HG03097 (cell line): ENCODE measurements at regions not wholly inside any gene's neighbourhood (a gene's known extent, or its start where the extent isn't known, plus 50 kb on each side); places are given as distances from the start of the nearest gene placed in this dataset.

Experiments used
- ATAC-seq: cut with Tn5 transposase; IDR thresholded peaks from one replicate; pipeline ENCODE4 v1.9.1; 2021; ENCODE audit not compliant: unreplicated experiment, low FRiP score

DNA sequence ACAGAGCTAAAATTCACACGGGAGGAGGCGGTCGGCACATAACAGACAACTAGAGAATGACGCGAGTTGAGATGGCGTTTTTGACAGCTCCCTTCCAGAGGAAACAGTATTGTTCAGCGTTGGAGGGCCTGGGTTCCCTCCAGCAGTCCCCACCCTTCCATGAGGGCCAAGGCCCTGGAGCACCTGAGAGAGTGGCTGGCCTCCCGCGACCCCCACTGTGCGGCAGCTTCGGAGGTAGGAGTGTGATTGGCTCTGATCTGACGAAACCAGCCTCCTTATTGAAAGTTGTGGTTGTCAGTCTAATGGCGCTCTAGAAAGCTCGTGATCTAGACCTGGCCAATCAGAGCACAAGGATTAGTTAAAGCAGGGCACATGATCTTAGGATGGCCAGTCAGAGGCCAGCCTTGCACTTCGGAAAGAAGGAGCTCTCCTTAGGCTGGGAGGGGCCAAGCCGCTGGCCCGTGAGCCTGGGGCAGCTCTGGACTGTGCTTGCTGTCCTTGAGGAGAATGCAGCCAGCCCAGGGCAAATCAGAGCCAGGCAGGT, 104.5 kb upstream of the CELF4 start:
- no peak for ATAC-seq

DNA sequence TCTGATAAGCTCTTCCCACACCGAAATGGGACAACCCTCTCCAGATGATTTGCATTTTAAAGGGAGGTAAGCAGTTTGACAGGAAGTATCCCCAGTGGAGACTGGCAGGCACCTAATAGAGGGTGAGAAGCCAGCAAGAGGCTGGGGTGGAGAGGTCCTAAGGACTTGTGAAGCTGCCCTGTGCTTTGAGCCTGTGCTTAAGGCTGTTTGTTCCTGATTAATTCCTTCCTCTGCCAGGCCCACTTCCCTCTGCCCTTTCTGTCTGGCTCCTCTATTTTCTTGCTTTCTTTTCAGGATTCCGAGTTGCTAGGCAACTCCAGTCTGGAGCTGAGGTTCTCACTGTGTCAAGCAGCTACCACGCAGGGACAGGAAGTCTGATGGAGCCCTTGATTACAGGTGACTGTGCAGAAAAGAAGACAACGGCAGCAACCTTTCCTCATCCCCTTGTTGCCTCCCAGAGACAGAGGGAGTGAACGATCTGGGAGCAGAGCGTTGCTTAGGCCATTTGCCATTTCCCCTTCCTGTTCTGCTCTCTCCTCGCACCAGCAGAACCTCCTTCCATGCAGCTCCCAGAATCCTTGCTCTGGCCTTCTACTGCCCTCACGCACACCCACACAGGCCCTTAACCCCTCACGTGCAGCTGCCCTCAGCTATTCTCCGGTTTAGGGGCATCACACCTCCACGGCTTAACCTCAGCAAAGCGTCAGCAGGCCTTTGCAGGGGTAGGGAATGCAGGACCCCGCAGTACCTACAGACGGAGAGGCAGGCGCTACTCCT, 103.6 kb upstream of the CELF4 start:
- no peak for ATAC-seq

DNA sequence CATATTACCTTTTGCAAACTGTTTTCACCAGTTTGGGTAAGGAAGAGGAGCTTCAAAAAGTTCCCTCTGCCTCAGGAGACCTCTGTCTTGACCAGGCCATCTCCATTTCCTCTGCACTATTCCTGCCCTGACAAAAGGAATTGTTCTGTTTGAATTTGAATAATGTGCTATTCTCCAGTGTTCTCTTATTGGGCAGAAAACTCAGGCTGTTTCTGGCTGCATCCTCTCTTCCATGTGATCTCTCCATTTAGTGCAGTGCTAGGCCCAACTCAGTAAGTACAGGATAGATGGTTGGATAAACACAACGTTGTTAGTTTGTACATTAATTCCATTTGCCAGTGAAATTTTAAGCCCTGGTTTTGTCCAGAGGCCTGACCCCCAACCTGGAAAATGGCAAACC, 102.2 kb upstream of the CELF4 start:
- ATAC-seq, result no peak

DNA sequence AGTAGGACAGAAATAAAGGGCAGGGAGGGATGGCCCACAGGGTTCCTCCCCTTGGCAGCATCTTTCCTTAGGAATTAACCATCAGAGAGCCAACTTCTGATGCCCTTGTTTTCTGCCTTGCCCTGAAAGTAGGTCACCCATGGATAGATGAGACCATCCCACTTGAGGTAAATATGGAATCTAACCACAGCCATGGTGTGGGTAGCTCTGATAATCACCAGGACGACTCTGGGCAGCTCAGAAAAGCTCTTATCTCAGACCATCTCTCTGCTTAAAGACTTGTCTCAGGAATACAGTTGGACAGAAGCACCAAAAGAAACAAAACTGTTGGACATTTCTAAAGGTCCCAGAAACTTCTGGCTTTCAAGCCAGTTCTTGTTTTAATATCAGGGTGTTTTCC, 101.4 kb upstream of the CELF4 start:
- no peak for ATAC-seq

DNA sequence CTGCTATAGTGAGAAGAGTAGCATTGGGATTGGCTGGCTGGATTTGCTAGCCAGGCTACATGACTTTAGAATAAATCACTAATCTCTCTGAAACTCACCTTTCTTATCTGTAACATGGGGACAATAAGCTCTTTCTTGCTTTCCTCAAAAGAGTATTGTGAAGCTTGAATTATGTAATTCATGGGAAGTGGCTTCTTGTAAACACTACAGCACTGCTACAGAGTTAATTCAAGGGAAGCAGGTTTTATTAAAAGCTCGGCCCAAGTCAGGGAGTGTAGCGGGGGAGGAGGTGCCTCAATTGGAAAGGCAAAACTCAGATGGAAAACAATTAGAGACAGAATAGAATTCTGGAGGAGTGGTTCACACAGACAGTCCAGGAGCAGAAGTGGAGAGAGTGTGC, 100.9 kb upstream of the CELF4 start:
- no peak for ATAC-seq

DNA sequence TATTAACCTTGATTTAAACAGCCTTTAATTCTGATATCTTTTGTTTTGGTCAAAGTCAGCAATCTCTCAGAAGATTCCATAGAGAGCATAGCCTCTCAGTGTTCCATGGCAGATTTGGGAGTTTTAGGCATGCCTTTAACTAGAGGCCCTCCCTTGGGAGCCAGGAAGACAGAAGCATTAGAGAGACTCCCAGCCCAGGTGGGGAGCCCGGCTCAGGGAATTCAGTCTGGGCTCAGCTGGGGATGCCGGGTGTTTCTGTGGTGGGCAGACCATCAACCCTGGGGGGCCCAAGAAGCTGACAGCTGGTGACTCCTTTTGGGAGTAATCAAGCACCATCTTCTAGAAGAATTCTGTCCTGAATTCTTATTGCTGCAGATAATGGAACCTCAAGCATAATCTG, 99.7 kb upstream of the CELF4 start:
- no peak for ATAC-seq

DNA sequence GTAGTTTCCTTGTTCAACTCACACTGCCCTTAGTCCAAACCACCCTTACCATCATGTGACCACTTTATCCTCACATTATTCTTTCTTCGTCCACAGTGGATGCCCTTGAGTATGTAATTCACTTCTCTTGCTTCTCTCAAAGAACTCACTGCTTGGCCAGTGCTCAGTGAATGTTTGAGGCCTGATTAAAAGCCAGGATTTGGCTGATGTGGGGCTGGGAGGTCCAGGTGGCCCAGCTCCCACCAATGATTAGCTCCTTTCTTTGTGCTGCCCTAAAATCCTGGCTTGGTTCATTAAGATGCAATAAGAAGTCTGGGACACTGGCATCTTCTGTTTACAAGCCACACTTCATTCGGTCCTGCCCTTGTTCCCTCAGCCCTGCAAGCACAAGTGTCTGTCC, 97.8 kb upstream of the CELF4 start:
- no peak for ATAC-seq

DNA sequence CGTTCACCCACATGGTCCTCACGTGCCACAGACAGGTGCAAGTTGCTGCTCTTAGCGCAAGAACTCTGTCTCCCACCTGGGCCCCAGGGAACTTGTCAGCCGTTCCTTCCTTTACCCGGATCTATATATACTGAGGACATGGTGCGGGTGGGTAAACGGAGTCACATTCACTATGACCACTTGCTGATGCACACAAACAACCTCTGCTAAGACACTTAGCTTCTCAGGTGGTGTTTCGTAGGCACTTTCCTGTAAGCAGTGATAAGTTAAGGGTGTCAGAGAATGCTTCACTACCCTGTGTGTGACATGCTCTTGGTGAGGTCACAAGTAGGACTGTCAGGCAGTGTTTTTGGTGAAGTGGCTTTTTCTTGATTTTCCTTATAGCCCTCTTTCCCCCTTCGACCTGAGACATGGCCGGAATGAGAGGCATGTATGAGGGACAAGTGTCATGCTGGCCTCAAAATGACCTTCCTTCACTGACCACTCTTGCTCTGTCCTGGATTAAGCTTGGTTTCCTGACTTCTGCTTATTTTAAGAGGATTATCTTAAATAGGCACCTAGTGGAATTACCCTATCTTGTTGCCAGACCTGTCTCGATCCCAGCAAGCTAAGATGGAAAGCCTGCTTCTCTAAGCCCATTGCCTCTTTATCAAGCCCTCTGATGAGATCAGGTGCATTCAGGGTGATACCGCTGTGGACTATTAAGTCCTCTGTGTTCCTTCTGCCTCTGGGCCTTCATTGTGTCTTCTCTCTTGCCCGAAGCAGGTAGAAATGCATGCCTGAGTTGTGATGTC, 97.1 kb upstream of the CELF4 start:
- no peak for ATAC-seq

DNA sequence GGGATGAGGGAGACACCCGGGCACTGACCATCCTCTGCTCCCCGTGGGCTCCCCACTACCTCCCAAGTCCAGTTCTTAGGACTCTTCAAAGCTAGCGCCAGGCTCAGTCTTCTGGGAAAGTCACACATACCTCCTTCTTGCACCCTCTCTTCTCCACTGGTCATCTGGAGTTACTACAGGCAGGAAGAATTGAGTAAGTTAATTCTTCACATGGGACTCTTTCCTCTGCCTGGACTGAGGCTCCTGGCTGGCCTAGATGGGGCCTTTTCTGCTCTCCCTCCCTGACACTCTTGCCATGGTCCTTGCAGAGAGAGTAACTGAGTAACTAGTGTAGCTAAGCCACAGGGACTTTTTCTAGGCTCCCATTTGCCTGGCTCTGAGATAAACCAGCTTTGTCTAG, 96.5 kb upstream of the CELF4 start:
- ATAC-seq, result no peak

DNA sequence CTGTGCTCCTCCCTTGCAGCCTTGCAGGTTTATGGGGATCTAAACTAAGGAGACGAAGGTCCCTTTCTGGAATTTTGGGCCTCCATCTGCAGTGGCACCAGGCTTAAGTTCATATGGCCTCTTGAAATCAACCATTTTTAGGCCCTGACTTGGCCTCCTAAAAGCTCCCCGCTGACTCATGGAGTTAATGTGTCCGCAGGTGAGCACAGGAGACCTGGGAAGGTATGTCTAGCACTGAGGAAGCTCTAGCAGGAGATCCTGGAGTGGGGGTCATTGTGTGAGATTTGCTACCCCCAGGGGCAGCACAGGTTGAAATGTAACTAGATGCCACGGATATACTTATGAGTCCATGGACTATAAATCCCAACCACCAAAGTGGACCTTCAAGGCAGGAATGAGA, 95.9 kb upstream of the CELF4 start:
- no peak for ATAC-seq

DNA sequence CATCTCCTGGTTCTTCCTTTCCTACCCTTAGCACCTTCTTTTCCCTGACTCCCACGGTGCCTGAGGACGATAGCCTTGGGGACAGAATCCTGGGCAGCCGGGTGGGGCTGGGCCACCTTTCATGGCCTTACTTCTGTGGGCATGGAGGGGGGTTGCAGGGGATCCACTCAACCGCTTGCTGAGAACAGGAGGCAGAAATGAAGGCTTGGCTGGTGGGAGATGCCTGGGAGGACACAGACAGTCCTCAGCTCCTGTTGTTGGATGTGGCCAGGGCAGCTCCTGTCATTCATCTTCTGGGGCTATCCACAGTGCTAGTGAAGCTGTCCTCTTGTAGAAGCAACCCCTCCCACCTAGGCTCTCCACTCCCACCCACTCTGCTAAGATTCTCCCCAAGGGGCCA, 95.5 kb upstream of the CELF4 start:
- no peak for ATAC-seq

DNA sequence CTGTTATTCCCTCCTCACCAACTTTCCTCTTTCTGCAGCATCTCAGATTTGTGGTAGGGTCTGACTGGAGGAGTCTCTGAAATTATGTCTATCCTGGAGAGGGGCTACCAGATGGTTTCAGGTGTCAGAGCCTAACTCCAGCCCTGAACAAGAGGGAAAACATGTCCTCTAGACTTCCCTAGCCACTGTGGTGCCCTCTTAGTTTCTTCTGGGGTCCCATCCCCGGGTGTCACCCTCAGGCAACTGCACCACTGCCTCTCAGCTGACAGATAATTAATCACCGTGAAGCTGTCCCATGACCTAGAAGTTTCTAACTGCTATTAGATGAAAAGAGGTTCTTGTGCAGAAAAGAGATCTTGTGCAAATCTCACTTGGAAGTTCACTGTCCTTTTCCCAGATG, 95.1 kb upstream of the CELF4 start:
- no peak for ATAC-seq

DNA sequence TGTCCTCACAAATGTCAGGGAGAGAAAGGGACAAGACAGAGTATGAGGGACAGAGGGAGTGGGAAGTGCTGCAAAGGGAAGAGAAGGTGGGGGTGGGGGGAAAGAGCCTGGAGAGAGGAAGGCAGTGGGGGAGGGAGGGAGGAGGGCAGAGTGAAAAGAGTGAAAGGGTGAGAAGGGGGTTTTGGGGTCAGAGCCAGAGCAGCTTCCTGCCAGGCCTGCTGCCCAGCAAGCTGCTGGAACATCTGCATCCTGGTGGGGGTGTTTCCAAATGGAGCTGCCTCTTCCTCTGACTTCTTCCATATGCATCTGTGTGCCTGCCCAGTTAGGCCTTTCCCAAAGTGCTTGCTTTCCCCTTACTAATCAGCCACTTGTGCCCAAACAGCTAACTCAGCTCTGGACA, 94.3 kb upstream of the CELF4 start:
- no peak for ATAC-seq

DNA sequence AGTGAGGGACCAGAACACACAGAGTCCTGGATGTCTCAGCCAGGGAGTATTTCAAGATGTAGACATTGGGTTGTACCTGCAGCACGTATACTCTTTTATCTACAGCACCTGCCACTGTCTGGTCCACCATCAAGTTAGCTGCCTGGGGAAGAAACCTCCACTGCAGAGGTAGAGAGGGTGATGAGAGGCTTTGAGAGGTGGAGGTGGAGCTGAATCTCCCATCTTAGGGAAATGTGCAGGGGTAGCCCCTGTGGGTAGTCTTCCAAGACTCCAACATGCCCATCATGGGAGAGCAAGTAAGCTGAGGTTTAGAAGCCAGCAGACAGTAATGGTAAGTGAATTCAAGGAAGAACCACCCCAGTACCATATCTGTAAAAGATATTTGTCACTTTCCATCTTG, 93.3 kb upstream of the CELF4 start:
- no peak for ATAC-seq

DNA sequence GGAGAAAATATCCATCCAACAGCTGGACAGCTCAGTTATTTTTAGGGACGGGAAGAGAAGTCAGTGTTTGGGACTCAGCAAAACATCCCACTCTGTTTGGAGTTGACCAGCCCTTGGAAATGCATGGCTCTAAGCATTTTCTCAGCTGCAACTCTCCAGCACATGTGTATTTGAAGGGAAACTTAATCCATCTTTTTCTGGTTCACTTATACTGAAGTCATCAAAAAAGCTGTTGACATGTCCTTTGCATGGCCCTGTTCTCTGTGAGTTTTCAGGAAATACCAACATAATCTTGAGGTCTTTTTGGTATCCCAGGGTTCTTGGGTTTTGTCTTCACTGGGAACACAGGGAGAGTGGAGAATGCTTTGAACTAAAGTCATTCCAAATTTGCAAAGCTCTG, 91.9 kb upstream of the CELF4 start:
- no peak for ATAC-seq

DNA sequence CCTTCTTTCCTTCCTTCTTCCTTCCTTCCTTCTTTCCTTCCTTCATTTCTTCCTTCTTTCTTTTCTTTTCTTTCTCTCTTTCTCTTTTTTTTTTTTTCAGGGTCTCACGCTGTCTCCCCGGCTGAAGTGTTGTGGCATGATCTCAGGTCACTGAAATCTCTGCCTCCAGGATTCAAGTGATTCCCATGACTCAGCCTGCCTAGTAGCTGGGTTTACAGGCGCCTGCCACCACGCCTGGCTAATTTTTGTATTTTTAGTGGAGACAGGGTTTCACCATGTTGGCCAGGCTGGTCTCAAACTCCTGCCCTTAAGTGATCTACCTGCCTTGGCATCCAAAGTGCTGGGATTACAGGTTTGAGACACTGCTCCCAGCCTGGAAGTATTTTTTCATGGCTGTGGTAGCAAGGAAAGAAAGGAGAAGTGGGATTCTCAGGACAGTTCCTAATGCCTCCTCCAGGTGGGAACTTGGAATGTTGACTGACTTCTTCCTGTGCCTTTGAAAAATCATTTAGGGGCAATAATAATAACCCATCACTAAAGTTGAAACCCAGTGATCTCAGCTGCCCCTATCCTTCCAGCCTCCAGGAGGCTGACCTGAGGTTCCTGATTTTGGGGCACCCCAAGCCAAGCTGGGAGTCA, 89.3 kb upstream of the CELF4 start:
- no peak for ATAC-seq

DNA sequence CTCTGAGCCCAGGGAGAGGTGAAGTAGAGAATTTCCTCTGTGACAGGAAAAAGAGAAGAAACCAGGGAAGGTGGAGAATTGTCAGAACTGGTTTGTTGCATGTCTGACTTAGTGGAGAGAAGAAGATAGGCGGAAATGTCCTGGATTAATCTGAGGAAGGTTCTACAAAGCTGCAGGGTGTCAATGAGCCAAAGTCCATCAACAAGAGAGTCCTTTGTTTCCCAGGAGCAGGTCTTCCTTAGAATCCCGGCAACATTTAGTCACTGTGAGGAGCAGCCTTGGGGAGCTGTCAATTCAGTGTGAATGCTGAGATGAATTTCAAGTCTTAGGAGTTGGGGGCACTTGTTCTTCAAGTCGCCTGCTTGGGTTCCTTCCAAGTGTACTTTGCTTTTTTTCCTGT, 88.4 kb upstream of the CELF4 start:
- ATAC-seq, result no peak

DNA sequence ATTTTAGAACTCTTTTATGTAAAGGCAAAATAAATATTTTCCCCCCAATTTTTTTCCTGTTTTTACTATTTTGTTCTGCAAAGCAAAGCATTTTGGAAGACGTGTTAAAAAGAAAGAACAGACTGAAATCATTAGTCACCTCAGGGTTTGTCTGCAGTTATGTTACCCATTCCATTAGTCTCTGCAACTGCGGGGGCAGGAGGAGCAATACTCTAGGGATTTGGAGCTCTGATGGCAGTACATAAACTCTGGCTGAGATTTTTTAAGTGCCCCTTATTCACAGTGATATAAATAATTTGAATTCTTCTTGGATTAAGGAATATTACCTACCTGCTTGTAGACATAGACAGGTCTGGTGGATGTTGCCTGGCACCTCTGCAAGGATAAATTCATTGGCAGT, 88.0 kb upstream of the CELF4 start:
- no peak for ATAC-seq

DNA sequence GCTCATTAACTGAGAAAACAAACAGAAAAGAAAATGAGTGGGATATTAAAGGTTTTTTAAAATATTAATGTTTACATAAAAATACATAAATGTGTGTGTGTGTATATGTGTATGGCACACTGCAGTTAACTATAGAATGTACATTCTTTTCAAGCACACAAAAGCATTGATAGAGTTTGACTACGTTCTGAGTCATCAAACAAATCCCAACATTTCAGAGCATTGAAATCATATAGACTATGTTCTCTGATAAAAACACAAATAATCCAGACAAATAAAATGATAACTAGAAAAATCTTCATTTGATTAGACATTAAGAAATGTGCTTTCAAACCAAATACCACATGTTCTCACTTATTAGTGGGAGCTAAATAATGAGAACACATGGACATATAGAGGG, 84.3 kb upstream of the CELF4 start:
- ATAC-seq, result no peak

DNA sequence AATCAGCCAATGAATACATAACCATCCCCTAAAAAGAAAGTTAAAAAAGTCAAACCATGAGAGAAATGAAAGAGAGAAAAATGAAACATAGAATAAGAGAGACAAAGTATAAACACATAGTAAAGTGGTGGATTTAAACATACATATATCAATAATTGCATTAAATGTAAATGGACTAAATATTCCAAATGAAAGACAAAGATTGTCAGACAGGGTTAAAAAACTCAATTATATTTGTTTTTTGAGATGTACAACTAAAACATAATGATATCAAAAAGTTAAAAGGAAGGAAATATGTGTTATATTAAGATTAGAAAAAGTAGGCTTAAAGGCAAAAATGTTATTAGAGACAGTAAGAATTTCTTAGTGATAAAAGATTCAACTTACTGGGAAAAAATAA, 83.8 kb upstream of the CELF4 start:
- no peak for ATAC-seq

DNA sequence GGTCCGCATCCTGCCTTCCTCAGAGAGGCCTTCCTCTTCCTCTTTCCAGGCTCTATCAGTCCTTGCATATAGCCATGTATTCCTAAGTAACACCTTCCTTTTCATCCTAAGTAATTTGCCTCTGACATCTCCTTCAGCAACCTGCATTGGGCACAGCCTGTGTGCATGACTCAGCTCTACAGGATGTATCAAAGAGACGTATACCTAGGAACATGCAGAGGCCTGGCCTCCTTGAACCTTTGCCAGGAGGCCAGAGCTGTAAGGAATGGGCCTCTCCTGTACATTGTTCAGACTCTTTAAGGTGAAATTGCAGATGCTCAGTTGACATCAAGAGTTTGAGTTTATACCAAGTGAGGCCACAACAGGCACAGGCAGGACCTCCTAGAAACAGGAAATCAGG, 76.0 kb upstream of the CELF4 start:
- no peak for ATAC-seq

DNA sequence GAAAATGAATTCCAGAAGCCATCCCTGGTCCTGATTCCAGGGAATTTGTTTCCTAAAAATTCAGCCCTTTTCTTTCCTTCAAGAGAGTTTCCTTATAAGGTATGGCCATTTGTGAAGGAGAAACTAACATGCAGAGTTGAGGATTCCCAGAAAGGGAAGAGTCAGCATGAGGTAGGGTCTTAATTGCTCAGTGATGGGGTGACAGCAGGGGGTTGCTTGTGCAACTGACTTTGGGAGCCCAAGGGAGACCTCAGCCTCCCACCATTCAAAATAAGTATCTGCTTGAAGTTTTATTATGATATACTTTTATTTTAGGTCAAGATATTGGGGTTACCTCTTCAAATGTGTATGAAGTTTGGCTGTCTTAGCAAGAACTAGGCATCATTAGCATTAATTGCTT, 74.9 kb upstream of the CELF4 start:
- no peak for ATAC-seq
